HEK293 (cell line): ENCODE measurements at regions not wholly inside any gene's neighbourhood (a gene's known extent, or its start where the extent isn't known, plus 50 kb on each side); places are given as distances from the start of the nearest gene placed in this dataset.
"Not testable (repeated sequence)": the region's sequence is repeated elsewhere in the genome, so short reads cannot be mapped to it uniquely, and the experiment has no call there.

ENCODE experiments used
- CTCF ChIA-PET: fragments of 350-600 bp; formaldehyde crosslinking; extraction: SDS; loops from one replicate; lab custom pipeline; 2021; ENCODE audit warnings: antibody characterized with exemption; lab: Yijun Ruan, JAX
- POLR2A ChIA-PET: fragments of 300-600 bp; formaldehyde crosslinking; extraction: SDS; loops from one replicate; lab custom pipeline; 2020; ENCODE audit warnings: antibody characterized with exemption, inconsistent platforms; lab: Yijun Ruan, JAX
- H3K27ac ChIP-seq: fragments of 200-500 bp; sonication (Bioruptor generic); 2 replicates; pipeline ENCODE4 v1.5.1; 2014; ENCODE audit warnings: low read depth, low read length, control low read depth, inconsistent platforms; ENCODE audit errors: extremely low read depth
- H3K36me3 ChIP-seq, 2 experiments: fragments of 200-500 bp in 1 of 2; sonication (Bioruptor generic) in 1 of 2; 1 replicate in 1 of 2; 2 replicates in 1 of 2; pipeline ENCODE4 v1.5.1; 2014 to 2017; ENCODE audit warnings: inconsistent platforms in 2 of 2, low read length in 2 of 2; ENCODE audit not compliant: control insufficient read depth in 2 of 2, insufficient read depth in 1 of 2
- H3K4me1 ChIP-seq: fragments of 200-500 bp; sonication (Bioruptor generic); 2 replicates; pipeline ENCODE4 v1.5.1; 2014; ENCODE audit warnings: mild to moderate bottlenecking, low read length, inconsistent platforms; ENCODE audit not compliant: control insufficient read depth, insufficient read depth
- H3K4me3 ChIP-seq: 2 replicates; pipeline ENCODE4 v1.5.1; 2011; ENCODE audit warnings: low read depth, mild to moderate bottlenecking, control low read depth, low read length, moderate library complexity
- H3K9me3 ChIP-seq: fragments of 200-500 bp; sonication (Bioruptor generic); 2 replicates; pipeline ENCODE4 v1.5.1; 2014; ENCODE audit warnings: low read depth, low read length, inconsistent platforms; ENCODE audit not compliant: control insufficient read depth, insufficient read depth
- BCL11B ChIP-seq: fragments of 450-650 bp; formaldehyde crosslinking; IDR thresholded peaks from 2 replicates; pipeline ENCODE4 v1.5.1; 2016; ENCODE audit warnings: low read depth, missing biosample characterization, missing genetic modification characterization
- MYNN ChIP-seq: fragments of 450-650 bp; formaldehyde crosslinking; IDR thresholded peaks from 2 replicates; pipeline ENCODE4 v1.5.1; 2016; ENCODE audit warnings: missing biosample characterization, missing genetic modification characterization, borderline replicate concordance
- SP7 ChIP-seq: fragments of 450-650 bp; formaldehyde crosslinking; IDR thresholded peaks from 2 replicates; pipeline ENCODE4 v1.5.1; 2016; ENCODE audit warnings: missing biosample characterization, missing genetic modification characterization
- ZBTB7A ChIP-seq: fragments of 450-650 bp; formaldehyde crosslinking; IDR thresholded peaks from 2 replicates; pipeline ENCODE4 v1.5.1; 2016; ENCODE audit warnings: low read depth, missing biosample characterization, missing genetic modification characterization
- ZNF23 ChIP-seq: fragments of 450-650 bp; formaldehyde crosslinking; IDR thresholded peaks from 2 replicates; pipeline ENCODE4 v1.5.1; 2016; ENCODE audit warnings: missing biosample characterization, missing genetic modification characterization, borderline replicate concordance
- ZNF274 ChIP-seq, 2 experiments: fragments of 200-500 bp in 1 of 2; fragments of 450-650 bp in 1 of 2; sonication (Bioruptor generic) in 1 of 2; formaldehyde crosslinking in 1 of 2; IDR thresholded peaks; 2 replicates each; pipeline versions ENCODE4 v1.5.1 to v1.6.1; 2014 to 2016; ENCODE audit warnings: borderline replicate concordance in 1 of 2, inconsistent platforms in 1 of 2, low read length in 1 of 2, missing biosample characterization in 1 of 2, missing genetic modification characterization in 1 of 2
- ZNF335 ChIP-seq: fragments of 450-650 bp; formaldehyde crosslinking; conservative IDR thresholded peaks from 2 replicates; pipeline ENCODE4 v1.5.1; 2016; ENCODE audit warnings: missing biosample characterization, missing genetic modification characterization
- ZNF37A ChIP-seq: fragments of 450-650 bp; IDR thresholded peaks from 2 replicates; pipeline ENCODE4 v1.5.1; 2018; ENCODE audit warnings: missing biosample characterization, missing genetic modification characterization
- ZNF416 ChIP-seq: fragments of 450-650 bp; formaldehyde crosslinking; IDR thresholded peaks from 2 replicates; pipeline ENCODE4 v1.5.1; 2016; ENCODE audit warnings: missing biosample characterization, missing genetic modification characterization
- ZNF560 ChIP-seq: fragments of 450-650 bp; formaldehyde crosslinking; IDR thresholded peaks from 2 replicates; pipeline ENCODE4 v1.5.1; 2017; ENCODE audit warnings: missing biosample characterization, missing genetic modification characterization, borderline replicate concordance
- ZNF658 ChIP-seq: fragments of 450-650 bp; formaldehyde crosslinking; IDR thresholded peaks from 2 replicates; pipeline ENCODE4; 2016; ENCODE audit warnings: missing biosample characterization, missing genetic modification characterization
- ZNF76 ChIP-seq: fragments of 450-650 bp; formaldehyde crosslinking; IDR thresholded peaks from 2 replicates; pipeline ENCODE4; 2016; ENCODE audit warnings: low read depth, missing biosample characterization, missing genetic modification characterization, borderline replicate concordance
- ZNF830 ChIP-seq: fragments of 450-650 bp; IDR thresholded peaks from 2 replicates; pipeline ENCODE4 v1.5.0; 2018; ENCODE audit warnings: missing biosample characterization, missing genetic modification characterization, low read depth, mild to moderate bottlenecking, moderate library complexity
- TF ChIP-seq, protein P1 (sequence below): fragments of 450-650 bp; formaldehyde crosslinking; IDR thresholded peaks from 2 replicates; pipeline ENCODE4 v1.5.1; 2016; ENCODE audit warnings: missing biosample characterization, missing genetic modification characterization
- TF ChIP-seq, protein P2 (sequence below): fragments of 450-650 bp; formaldehyde crosslinking; IDR thresholded peaks from 2 replicates; pipeline ENCODE4 v1.5.1; 2017; ENCODE audit warnings: missing biosample characterization, missing genetic modification characterization
- TF ChIP-seq, protein P3 (sequence below): fragments of 450-650 bp; formaldehyde crosslinking; optimal IDR thresholded peaks from 2 replicates; pipeline ENCODE3; 2016; ENCODE audit warnings: missing biosample characterization, mild to moderate bottlenecking, missing genetic modification characterization

DNA sequence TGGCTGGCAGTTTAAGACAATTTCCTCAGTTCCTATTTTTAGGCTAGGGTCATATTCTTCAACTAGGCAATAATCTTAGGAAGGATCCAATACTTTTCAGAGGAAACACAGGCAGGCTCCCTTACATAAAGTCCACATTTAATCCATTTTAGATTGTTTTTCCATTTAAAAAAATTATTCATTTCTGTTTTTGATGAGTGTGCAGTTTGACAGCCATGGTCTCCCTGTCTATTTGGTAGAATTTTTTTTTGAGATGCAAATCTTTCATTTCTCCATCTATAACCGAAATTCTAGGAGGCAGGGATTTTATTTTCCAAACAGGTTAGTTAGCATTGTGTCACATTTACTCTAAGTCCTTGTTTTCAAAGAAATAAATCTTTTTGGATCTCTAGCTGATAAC lies 326.8 kb downstream of the PPP4R3C start (continued):
- TF ChIP-seq, protein P1, sequence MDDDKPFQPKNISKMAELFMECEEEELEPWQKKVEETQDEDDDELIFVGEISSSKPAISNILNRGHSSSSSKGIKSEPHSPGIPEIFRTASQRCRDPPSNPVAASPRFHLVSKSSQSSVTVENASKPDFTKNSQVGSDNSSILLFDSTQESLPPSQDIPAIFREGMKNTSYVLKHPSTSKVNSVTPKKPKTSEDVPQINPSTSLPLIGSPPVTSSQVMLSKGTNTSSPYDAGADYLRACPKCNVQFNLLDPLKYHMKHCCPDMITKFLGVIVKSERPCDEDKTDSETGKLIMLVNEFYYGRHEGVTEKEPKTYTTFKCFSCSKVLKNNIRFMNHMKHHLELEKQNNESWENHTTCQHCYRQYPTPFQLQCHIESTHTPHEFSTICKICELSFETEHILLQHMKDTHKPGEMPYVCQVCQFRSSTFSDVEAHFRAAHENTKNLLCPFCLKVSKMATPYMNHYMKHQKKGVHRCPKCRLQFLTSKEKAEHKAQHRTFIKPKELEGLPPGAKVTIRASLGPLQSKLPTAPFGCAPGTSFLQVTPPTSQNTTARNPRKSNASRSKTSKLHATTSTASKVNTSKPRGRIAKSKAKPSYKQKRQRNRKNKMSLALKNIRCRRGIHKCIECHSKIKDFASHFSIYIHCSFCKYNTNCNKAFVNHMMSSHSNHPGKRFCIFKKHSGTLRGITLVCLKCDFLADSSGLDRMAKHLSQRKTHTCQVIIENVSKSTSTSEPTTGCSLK (tag by site-specific recombination) = no peak

DNA sequence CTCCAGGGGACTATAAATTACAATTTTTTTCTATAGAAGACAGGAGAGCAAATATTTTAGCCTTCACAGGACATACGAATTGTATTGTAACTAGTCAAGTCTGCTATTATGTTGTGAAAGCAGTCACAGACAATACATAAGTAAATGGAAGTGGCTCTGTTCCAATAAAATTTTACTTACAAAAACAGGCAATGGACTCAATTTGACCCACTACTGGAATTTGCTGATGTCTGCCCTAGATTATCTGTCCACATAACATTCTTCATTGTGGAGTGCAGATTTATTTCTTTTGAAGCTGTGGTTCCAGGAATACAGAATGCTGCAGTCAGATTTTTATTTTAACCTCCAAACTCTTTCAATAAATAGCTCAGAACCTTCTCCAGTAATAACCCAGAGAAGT lies 330.3 kb downstream of the PPP4R3C start:
- no peak overlapping the region for H3K4me3 ChIP-seq
- no peaks in the 10 kb centered on the region for H3K36me3 ChIP-seq
- no peak overlapping the region for H3K27ac ChIP-seq
- CTCF ChIA-PET = interaction anchor here (0.6 kb wide), 1 partner anchor 453 kb away, joined by 3 read pairs; no protein-coding TSS in a partner anchor
- no peaks in the 10 kb centered on the region for H3K9me3 ChIP-seq
- no peaks in the 10 kb centered on the region for H3K4me1 ChIP-seq
- POLR2A ChIA-PET = no interaction called here
- TF ChIP-seq, protein P2, sequence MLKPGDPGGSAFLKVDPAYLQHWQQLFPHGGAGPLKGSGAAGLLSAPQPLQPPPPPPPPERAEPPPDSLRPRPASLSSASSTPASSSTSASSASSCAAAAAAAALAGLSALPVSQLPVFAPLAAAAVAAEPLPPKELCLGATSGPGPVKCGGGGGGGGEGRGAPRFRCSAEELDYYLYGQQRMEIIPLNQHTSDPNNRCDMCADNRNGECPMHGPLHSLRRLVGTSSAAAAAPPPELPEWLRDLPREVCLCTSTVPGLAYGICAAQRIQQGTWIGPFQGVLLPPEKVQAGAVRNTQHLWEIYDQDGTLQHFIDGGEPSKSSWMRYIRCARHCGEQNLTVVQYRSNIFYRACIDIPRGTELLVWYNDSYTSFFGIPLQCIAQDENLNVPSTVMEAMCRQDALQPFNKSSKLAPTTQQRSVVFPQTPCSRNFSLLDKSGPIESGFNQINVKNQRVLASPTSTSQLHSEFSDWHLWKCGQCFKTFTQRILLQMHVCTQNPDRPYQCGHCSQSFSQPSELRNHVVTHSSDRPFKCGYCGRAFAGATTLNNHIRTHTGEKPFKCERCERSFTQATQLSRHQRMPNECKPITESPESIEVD (tag by site-specific recombination) = no peak
- TF ChIP-seq ZNF274 (IDR thresholded peaks at IDR 0.05; ENCODE audit: low read length) = no peak
- no peak for TF ChIP-seq ZNF274 (tag by site-specific recombination; IDR thresholded peaks at IDR 0.05; ENCODE audit: borderline replicate concordance)
- TF ChIP-seq ZNF416 (tag by site-specific recombination) = no peak
- no peak for TF ChIP-seq ZBTB7A (tag by site-specific recombination)
- TF ChIP-seq ZNF658 (tag by site-specific recombination) = no peak
- no peak for TF ChIP-seq BCL11B (tag by site-specific recombination)
- no peak for TF ChIP-seq ZNF830 (tag by site-specific recombination)
- TF ChIP-seq ZNF23 = no peak

DNA sequence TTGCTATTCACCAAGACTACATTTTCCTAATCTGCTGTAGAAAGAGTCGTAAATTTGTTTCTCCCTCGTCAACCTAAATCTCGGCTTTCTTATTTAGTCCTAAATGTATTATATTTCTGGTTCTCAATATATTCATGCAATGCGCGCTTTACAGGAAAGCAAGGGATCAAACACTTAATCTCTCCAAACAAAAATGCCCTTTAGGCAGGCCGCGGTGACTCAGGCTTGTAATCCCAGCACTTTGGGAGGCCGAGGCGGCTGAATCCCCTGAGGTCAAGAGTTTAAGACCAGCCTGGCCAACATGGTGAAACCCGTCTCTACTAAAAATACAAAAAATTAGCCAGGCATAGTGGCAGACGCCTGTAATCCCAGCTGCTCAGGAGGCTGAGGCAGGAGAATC lies 376.0 kb downstream of the PPP4R3C start:
- POLR2A ChIA-PET, H3K9me3 ChIP-seq, H3K4me1 ChIP-seq, H3K4me3 ChIP-seq, CTCF ChIA-PET, H3K36me3 ChIP-seq, H3K27ac ChIP-seq: not testable (repeated sequence)

DNA sequence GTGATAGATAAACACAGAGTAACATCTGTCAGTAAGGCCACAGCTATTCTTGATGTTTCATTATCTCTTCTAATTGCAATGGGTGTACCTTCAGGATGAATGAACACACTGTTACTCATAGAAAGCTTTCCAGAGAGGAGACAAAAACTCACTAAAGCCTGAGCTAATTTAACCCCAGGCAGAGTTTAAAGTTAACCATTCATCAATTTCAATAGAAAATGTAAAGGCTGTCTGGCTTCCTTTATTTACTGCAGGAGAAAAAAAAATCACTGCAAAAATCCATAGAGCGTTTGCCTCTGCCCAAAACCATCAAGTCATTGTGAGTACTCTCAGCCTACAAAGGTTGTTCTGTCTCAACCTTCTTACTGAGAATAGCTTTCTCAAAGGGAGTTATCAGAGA lies 376.9 kb downstream of the PPP4R3C start:
- Histone ChIP-seq H3K9me3 (no peaks in the 10 kb centered on the region), H3K36me3 (no peaks in the 10 kb centered on the region), H3K4me1 (no peaks in the 10 kb centered on the region), H3K27ac (no peak overlapping the region), H3K4me3 (no peak overlapping the region)
- POLR2A ChIA-PET = no interaction called here
- CTCF ChIA-PET = no interaction called here
- TF ChIP-seq BCL11B (tag by site-specific recombination) (no peak), ZNF37A (tag by site-specific recombination) (no peak), ZNF560 (tag by site-specific recombination) (no peak), ZNF76 (tag by site-specific recombination) (no peak), ZNF335 (tag by site-specific recombination) (no peak), MYNN (no peak), SP7 (tag by site-specific recombination) (no peak)
- TF ChIP-seq, protein P3, sequence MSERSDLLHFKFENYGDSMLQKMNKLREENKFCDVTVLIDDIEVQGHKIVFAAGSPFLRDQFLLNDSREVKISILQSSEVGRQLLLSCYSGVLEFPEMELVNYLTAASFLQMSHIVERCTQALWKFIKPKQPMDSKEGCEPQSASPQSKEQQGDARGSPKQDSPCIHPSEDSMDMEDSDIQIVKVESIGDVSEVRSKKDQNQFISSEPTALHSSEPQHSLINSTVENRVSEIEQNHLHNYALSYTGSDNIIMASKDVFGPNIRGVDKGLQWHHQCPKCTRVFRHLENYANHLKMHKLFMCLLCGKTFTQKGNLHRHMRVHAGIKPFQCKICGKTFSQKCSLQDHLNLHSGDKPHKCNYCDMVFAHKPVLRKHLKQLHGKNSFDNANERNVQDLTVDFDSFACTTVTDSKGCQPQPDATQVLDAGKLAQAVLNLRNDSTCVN (tag by site-specific recombination) = no peak
